ENCODE measurements at regions not wholly inside any gene's neighbourhood (a gene's known extent, or its start where the extent isn't known, plus 50 kb on each side); places are given as distances from the start of the nearest gene placed in this dataset.
A peak's percentile ranks its signal among the peaks of the same experiment; 100 is the strongest.
"Not testable (repeated sequence)": the region's sequence is repeated elsewhere in the genome, so short reads cannot be mapped to it uniquely, and the experiment has no call there.

- no peak for DNase-seq (ENCODE audit: low spot score)
Observed at GRCh38 chr5:143629871-143630659, 181.9 kb upstream of the HMHB1 start.

DNA sequence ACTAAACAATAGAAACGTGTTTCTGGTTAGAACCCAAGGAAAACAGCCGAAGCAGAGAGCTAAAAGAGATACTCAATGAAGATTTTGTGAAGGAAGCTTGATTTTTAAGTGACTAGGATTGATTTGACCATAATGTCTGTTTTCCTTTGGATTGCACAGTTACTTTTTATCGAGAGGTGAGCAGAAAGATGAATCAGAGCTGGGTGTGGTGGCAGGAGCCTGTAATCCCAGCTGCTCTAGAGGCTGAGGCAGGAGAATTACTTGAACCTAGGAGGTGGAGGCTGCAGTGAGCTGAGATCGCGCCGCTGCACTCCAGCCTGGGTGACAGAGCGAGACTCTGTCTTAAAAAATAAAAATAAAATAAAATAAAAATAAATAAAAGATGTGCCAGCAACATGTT lies 186.9 kb upstream of the HMHB1 start:
- DNase-seq (ENCODE audit: low spot score) = not testable (repeated sequence)

GRCh38 chr5:143624465-143624864 lies 187.5 kb upstream of the HMHB1 start:
- DNase-seq (ENCODE audit: low spot score) = no peak

- DNase-seq (ENCODE audit: low spot score) = no peak
Observed at GRCh38 chr5:143619040-143619439, 192.9 kb upstream of the HMHB1 start.

GRCh38 chr5:143618141-143618540 lies 193.8 kb upstream of the HMHB1 start:
- DNase-seq (ENCODE audit: low spot score) = no peak

DNA sequence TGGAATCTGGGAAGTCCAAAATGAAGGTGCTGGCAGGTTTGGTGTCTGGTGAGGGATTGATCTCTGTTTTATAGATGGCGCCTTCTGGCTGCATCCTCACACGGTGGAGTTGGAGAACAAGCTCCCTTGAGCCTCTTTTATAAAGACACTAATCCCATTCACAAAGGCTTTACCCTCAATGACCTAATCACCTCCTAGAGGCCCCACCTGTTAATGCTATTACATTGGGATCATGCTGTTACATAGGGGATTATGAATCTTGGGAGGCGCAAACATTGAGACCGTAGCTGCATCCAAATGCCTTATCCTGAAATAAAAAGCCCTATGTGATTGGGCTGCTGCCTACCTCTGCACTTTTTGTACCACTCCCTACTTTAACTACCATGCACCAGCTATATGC lies 197.1 kb upstream of the HMHB1 start:
- DNase-seq (ENCODE audit: low spot score) = no peak

DNA sequence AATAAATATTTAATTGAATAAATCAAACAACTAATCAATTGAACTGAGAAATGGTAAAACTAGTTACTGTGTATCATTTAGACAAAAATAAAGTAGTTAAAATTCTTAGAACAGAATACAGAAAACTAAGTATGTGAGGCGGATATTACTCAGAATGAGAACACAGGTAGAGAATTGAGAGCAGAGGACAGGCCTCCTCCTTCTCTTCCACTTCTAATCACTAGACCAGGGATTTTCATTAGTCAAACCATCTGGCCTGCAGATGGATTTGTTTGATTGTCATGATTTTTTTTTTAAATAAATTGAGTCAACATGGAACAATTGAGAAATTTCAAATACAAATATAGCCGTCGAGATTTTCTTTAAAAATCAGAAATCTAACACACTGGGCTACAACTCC lies 198.6 kb upstream of the HMHB1 start:
- no peak for DNase-seq (ENCODE audit: low spot score)

DNA sequence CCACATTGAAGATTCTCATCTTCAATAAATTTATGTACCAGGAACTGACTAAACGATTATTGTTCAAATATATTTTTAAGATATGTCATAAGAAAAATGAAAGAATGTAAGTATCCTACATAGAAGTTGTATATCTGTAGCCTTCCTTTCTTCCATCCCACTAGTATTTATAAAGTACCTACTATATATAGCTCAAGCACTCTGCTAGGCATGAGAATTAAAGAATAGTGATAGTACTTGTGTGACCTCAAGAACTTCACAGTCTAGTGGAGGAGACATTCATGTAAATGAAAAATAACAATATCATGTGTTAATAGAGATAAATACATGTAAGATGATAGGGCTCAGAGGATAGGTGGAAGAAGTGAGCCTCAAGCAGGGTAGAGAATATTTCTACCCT lies 201.0 kb upstream of the HMHB1 start:
- no peak for DNase-seq (ENCODE audit: low spot score)

GRCh38 chr5:143606043-143606752 lies 202.7 kb upstream of the NR3C1 start:
- peak; percentile 14 for DNase-seq (ENCODE audit: low spot score)

- peak; percentile 35 for DNase-seq (ENCODE audit: low spot score)
Observed at GRCh38 chr5:143605403-143606005, 202.0 kb upstream of the NR3C1 start.

DNA sequence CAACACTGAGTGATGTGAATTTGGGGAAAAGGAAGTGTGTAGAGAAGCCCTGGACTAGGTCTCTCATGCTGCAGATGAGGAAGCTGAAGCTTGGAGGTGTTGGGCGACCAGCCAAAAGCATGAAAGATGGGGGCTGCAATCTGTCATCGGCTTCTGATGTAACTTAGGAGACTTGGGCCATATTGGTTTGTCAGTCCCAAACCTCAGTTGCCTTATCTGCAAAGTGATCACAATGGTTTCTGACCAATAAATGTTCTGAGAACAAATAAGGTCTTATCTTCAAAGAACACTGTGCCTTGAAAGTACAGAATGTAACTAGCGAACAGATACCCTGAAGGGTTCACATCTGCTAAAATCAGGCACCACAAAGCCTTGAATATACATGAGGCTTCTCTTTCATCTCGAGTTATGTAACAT lies 198.4 kb upstream of the NR3C1 start:
- DNase-seq (ENCODE audit: low spot score) = no peak

DNA sequence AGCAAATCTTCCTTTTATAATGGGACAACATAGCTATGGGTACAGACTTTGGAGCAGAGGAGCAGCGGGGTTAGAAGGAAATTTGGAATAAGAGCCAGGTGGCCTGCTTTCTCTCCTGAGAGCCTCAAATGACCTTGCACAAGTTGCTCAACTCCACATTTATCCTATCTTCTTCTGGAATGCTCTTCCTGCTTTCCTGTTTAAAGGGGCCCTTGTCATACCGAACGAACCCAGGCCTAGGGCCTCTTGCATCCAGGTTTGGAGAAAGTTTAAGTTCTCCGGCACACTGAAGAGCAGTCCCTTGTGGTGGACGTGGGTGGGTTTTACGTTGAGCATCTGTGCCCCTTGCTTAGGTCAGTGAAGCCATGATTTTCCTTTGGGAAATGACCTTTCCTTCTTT lies 197.9 kb upstream of the NR3C1 start:
- no peak for DNase-seq (ENCODE audit: low spot score)

GRCh38 chr5:143600396-143601075 lies 197.1 kb upstream of the NR3C1 start:
- no peak for DNase-seq (ENCODE audit: low spot score)

DNA sequence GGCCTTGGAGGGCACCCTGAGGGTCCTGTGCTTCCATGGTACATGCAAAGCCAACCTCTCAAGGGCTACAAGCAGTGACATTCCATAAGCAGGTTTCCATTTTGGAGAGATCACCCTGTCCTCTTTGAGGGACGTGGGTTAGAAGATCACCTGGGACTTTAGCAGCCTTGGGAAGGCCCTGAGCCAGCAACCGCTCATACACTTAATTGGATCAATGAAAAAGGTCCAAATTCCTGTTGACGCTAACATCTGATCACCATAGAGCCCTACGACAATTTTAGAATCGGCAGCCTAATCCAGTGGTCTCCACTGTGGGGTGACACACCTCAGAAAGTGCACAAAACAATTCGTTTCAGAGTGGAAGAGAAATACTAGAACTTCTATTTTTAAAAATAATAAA lies 196.0 kb upstream of the NR3C1 start:
- no peak for DNase-seq (ENCODE audit: low spot score)

DNA sequence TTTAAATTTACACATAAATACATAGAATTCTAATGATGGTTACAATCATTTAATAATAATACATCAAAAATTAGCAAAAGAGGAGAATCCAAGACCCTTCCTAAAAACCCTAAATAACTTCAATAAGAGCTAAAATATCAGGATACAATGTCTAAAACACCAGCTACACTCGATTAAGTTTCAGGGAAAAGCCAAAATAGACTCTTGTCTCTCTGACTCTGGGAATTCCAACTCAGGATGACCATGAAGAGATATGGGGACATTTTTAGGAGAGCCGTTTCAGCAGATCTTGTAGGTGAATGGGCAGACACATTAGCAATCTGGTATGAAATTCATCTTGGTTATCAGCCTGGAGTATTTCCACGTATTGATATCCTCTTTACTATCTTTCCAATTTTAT lies 193.3 kb upstream of the NR3C1 start:
- DNase-seq (ENCODE audit: low spot score) = no peak

DNA sequence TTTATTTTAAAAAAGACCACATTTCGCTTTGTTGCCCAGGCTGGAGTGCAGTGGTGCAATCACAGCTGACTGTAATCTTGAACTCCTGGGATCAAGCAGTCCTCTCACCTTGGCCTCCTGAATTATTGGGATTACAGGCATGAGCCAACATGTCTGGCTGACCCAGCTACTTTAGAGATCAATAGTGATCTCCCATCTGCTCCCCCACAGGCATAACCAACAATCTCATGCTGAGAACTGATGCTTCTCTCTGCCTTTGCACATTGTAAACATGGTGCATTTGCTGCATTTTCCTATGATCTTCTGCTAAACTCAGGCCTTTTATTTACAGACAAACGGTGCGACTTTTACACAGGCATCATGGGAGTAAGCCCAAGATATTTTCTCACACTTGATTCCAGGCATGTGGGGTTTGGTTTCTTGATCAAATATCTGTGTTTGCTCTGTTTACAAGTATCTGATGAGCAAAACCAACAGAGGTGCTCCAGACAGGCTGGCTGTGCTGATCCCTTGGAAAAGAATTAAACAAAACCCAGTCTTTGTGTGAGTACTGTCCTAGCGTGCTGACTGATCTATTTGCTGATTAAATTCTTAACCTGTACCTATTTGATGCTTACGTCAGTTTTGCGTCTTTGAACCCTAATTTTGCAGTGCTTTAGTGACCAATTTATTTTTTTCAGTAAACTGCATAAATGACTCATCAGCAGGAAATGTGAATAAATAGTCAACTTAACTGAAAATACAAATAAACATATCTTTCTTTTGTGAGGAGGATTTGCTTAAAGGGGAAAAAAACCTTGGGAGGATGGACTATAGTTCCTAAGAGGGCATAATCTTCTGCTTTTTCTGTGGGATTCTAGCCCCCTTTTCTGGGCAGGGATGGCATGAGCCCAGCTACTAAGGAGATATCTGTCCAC lies 191.7 kb upstream of the NR3C1 start:
- no peak for DNase-seq (ENCODE audit: low spot score)

DNA sequence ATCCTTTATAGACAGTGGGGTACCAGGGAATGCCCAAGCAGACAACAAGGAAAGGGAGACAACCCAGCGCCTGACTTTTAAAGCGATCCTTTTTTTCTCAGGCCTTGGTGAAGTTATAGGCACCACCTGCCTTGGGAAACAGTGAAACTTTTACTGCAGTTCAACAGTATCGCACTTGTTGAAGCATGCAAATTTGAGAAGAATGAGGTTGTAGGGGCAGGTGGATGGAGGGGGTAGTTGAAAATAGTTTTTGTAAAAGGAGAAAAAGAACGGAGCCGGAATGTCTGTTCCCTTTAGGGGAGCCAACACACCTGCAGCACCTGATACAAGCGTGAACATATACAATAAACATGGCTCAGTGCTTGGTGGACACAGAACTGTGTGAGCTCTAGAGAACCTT lies 190.2 kb upstream of the NR3C1 start:
- no peak for DNase-seq (ENCODE audit: low spot score)

DNA sequence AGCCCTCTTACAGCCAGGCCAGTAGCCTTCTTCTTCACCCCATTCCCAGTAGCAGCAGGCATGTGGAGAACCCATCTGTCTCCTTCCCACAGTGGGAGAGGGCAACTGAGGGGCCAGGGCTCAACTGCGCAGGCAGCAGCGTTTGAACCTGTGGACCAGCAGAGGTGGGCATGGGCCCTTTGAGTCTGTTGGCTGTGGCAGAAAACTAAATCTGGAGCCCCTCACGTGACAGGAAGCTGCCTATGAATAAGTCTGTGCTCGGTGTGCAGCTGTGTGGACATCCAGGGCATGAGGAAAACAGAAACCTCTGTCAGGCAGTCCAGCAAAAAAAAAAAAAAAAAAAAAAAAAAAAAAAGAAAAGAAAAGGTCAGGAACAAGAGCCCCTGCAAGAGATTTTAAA lies 189.2 kb upstream of the NR3C1 start:
- DNase-seq (ENCODE audit: low spot score) = no peak

DNA sequence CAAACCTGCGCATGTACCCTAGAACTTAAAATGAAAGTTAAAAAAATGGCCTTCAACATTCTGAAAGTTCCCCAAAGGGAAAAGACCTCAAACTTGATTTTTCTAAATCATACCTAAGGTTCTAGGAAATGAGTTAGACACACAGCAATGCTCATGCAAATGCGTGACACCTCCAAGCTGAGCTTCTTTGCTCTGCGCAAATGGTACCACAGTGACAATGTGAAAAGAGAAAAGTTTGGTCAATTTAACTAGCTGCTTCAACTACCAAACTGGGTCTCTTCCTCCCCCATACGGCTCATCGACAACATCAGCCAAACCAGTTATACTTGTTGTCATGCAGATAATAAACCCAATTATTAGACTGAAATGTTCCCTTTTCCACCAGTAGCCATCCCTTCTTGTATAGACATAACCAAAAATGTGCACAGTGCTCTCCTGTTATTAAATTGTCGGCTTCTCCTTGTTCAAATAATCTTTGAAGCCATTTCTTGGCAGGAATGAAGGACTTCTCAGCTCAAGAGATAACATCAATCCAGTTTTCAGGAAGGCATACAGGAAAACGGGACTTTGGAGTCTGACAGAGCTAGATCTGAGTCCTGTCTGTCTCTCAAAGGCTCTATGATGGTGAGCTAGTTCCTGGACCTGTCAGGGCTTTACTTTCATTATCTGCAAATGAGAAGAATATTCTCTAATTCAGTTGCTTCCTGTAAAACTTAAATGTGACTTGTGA lies 185.6 kb upstream of the NR3C1 start:
- no peak for DNase-seq (ENCODE audit: low spot score)

DNA sequence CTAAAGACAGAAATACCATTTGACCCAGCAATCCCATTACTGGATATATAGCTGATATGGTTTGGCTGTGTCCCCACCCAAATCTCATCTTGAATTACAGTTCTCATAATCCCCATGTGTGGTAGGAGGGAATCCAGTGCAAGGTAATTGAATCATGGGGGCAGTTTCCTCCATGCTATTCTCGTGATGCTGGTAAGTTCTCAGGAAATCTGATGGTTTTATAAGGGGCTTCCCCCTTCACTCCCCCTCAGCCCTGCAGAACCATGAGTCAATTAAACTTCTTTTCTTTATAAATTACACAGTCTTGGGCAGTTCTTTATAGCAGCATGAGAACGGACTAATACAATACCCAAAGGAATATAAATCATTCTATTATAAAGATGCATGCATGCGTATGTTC lies 184.6 kb upstream of the NR3C1 start:
- not testable (repeated sequence) for DNase-seq (ENCODE audit: low spot score)

DNA sequence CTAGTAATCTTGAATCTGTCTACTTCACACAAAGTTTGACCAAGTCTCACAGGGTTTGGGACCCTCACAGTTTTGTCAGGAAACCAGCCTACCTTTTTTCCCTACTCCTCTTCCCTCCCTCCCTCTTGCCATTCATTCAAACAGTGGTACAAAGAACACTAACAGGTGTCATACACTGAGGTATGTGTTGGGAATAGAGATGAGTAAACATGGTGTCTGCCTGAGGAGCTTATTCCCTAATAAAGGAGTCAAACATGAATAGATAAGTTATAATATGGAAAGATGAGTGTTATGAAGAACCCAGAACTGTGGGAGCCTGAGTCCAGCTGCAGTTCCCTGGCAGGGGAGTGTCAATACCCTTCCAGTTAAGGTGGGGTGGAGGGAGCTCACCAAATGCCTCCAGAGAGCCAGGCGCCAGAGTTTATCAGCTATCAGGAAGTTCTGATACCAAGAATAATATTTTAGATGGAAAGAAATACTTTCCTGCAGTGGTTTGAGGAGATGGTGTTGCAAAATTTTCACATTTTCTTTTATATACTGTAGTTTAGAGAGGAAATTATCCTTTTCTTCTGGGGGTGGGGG lies 183.4 kb upstream of the NR3C1 start:
- DNase-seq (ENCODE audit: low spot score) = no peak

Data from CD4-positive, alpha-beta T cell treated with Interleukin-2 at 100 ng/mL for 4 hours (primary cell).